Adrenal gland (tissue), 9 donors: ENCODE measurements at regions not wholly inside any gene's neighbourhood (a gene's known extent, or its start where the extent isn't known, plus 50 kb on each side); places are given as distances from the start of the nearest gene placed in this dataset.

Source experiments
- DNase-seq, 7 donors: peaks; one replicate each; pipeline ENCODE4 v3.0.0-alpha.2; 2019 to 2020
- H3K27ac ChIP-seq, 5 donors: fragments of 200-600 bp; sonication (generic) in 4 of 5; 1 replicate in 3 of 5; 2 replicates in 2 of 5; pipeline versions ENCODE4 v1.5.1 to v1.8.0; 2016 to 2020; ENCODE audit warnings: mild to moderate bottlenecking in 1 of 5
- H3K27me3 ChIP-seq: fragments of 200-600 bp; 2 replicates; pipeline ENCODE4 v1.8.0; 2021
- H3K36me3 ChIP-seq, 2 donors: fragments of 200-600 bp; replicated peaks in 1 of 2; 1 replicate in 1 of 2; 2 replicates in 1 of 2; pipeline versions ENCODE4 v1.5.1 to v1.8.0; 2018 to 2022
- H3K4me1 ChIP-seq, 2 donors: fragments of 200-600 bp; replicated peaks in 1 of 2; 1 replicate in 1 of 2; 2 replicates in 1 of 2; pipeline versions ENCODE4 v1.5.1 to v1.8.0; 2018 to 2021
- H3K4me3 ChIP-seq, 4 donors: fragments of 200-600 bp; sonication (generic) in 3 of 4; one replicate each; pipeline ENCODE4 v1.5.1; 2016 to 2018
- H3K9me3 ChIP-seq, 3 donors: fragments of 200-600 bp; sonication (generic) in 1 of 3; replicated peaks in 1 of 3; 1 replicate in 2 of 3; 2 replicates in 1 of 3; pipeline versions ENCODE4 v1.5.1 to v1.8.0; 2016 to 2021
- POLR2A ChIP-seq, 2 donors: fragments of 450-650 bp; IDR thresholded peaks; one replicate each; pipeline ENCODE4 v1.6.1; 2017; ENCODE audit warnings: antibody characterized with exemption in 2 of 2, mild to moderate bottlenecking in 2 of 2, moderate library complexity in 1 of 2
- WGBS, 4 donors: extraction: QIAGEN DNeasy Blood & Tissue Kit in 2 of 4; methylation state at CpG; one replicate each; pipeline versions ENCODE4 v1.1.5 to v1.1.7; 2013 to 2017; 5-methylcytosine and 5-hydroxymethylcytosine counted together
- intact Hi-C, 2 donors: fragments of 100-400 bp; cut with DNase I; formaldehyde crosslinking; loops; one replicate each; pipeline versions ENCODE4 v1.14.1 to v1.15.0; 2022 to 2023
- TF ChIP-seq, protein P1 (sequence below), 6 experiments: fragments of 450-650 bp in 4 of 6; fragments of 200-600 bp in 2 of 6; sonication (generic) in 1 of 6; IDR thresholded peaks; 1 replicate in 5 of 6; 2 replicates in 1 of 6; pipeline versions ENCODE4 v1.5.1 to v1.8.0; 2016 to 2021; ENCODE audit warnings: antibody characterized with exemption in 6 of 6, mild to moderate bottlenecking in 2 of 6, moderate library complexity in 1 of 6
- donor health status: healthy with polysubstance abuse.
- donor health status: Bipolar disorder and iron deficiency.
- donor health status: DM: yes; HTN: yes; CAD: no.
- donor health status: DM: no; HTN: no; CAD: no.
- donor health status: DM: no; HTN: no; CAD: no.

DNA sequence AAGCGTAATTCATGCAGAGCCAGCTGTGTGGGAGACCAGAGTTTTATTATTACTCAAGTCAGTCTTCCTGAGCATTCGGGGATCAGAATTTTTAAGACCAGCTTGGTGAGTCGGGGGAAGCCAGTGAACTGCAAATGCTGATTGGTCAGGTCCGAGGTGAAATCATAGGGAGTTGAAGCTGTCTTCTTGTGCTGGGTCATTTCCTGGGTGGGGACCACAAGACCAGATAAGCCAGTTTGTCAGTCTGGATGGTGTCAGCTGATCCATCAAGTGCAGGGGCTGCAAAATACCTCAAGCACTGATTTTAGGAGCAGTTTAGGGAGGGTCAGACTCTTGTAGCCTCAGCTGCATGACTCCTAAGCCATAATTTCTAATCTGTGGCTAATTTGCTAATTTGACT is 228.1 kb upstream of the ATP10A start:
- DNase-seq, result no peak
- H3K4me3 ChIP-seq, result no peak overlapping the region
- no peak for TF ChIP-seq POLR2A (IDR thresholded peaks at IDR 0.05)
- TF ChIP-seq, protein P1, sequence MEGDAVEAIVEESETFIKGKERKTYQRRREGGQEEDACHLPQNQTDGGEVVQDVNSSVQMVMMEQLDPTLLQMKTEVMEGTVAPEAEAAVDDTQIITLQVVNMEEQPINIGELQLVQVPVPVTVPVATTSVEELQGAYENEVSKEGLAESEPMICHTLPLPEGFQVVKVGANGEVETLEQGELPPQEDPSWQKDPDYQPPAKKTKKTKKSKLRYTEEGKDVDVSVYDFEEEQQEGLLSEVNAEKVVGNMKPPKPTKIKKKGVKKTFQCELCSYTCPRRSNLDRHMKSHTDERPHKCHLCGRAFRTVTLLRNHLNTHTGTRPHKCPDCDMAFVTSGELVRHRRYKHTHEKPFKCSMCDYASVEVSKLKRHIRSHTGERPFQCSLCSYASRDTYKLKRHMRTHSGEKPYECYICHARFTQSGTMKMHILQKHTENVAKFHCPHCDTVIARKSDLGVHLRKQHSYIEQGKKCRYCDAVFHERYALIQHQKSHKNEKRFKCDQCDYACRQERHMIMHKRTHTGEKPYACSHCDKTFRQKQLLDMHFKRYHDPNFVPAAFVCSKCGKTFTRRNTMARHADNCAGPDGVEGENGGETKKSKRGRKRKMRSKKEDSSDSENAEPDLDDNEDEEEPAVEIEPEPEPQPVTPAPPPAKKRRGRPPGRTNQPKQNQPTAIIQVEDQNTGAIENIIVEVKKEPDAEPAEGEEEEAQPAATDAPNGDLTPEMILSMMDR (IDR thresholded peaks at IDR 0.05), result no peak
- no peaks in the 10 kb centered on the region for H3K36me3 ChIP-seq
- 57 to 64% (median 59%) methylated on average over 4 of the region's 4 CpGs for WGBS, 4 donors
- no peak overlapping the region for H3K27ac ChIP-seq
- H3K27me3 ChIP-seq, result no peaks in the 10 kb centered on the region
- H3K4me1 ChIP-seq, result no peaks in the 10 kb centered on the region
- no peaks in the 10 kb centered on the region for H3K9me3 ChIP-seq
- intact Hi-C loops, result no loop called here

- Histone ChIP-seq H3K4me1 (peaks cover 0 to 7% of the 10 kb centered on the region in 2 donors), H3K9me3 (no peaks in the 10 kb centered on the region), H3K36me3 (no peaks in the 10 kb centered on the region), H3K4me3 (no peak overlapping the region), H3K27ac (no peak overlapping the region), H3K27me3 (no peaks in the 10 kb centered on the region)
- intact Hi-C loops, result no loop called here
- TF ChIP-seq, protein P1 (IDR thresholded peaks at IDR 0.05), result no peak
- no peak for DNase-seq
- WGBS, 4 donors, result 86 to 97% (median 89%) methylated on average over 2 of the region's 2 CpGs
Measured at GRCh38 chr15:26087881-26088280, 224.8 kb upstream of the ATP10A start.

DNA sequence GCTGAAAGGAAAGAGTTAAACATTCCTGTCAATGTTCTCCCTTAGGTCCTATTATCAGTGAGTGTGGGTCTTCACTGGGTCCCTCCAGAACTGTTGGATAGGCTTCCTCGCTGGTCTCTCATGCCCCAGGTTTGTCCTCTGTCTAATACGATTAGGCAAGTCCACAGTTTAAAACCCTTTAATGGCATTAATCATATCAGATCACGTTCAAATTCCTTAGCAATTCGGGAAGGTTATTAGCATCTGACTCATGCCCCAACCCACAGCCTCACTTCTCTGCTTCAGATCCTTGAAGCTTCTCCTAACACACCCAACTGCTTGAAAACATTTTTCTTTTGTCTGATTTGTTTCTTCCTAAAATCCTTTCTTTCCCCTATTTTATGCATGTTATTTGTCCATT is 224.3 kb upstream of the ATP10A start:
- 35 to 44% (median 43%) methylated on average over 4 of the region's 4 CpGs for WGBS, 4 donors

GRCh38 chr15:26084771-26085170 is 221.6 kb upstream of the ATP10A start:
- no peak for DNase-seq
- Histone ChIP-seq H3K36me3 (no peaks in the 10 kb centered on the region), H3K4me1 (peaks cover 0 to 8% of the 10 kb centered on the region in 2 donors), H3K27ac (no peak overlapping the region), H3K4me3 (no peak overlapping the region), H3K9me3 (no peaks in the 10 kb centered on the region), H3K27me3 (no peaks in the 10 kb centered on the region)
- 82 to 97% (median 88%) methylated on average over 8 of the region's 8 CpGs for WGBS, 4 donors
- TF ChIP-seq, protein P1 (IDR thresholded peaks at IDR 0.05), result no peak
- TF ChIP-seq POLR2A (IDR thresholded peaks at IDR 0.05), result no peak
- intact Hi-C loops, result no loop called here

More for the DNA sequence above, 224.3 kb upstream of the ATP10A start:
- DNase-seq, result no peak
- Histone ChIP-seq H3K36me3 (no peaks in the 10 kb centered on the region), H3K27ac (no peak overlapping the region), H3K4me3 (no peak overlapping the region), H3K9me3 (no peaks in the 10 kb centered on the region), H3K27me3 (no peaks in the 10 kb centered on the region), H3K4me1 (peaks cover 0 to 8% of the 10 kb centered on the region in 2 donors)
- intact Hi-C loops, result no loop called here
- TF ChIP-seq POLR2A (IDR thresholded peaks at IDR 0.05), result no peak
- TF ChIP-seq, protein P1 (IDR thresholded peaks at IDR 0.05), result no peak
